ENCODE measurements at regions not wholly inside any gene's neighbourhood (a gene's known extent, or its start where the extent isn't known, plus 50 kb on each side); places are given as distances from the start of the nearest gene placed in this dataset.

- Mint-ChIP-seq H3K27me3 (no peaks in the 10 kb centered on the region), H3K4me1 (no peaks in the 10 kb centered on the region), H3K36me3 (no peaks in the 10 kb centered on the region), H3K27ac (no peak overlapping the region), H3K9me3 (peaks cover 5% of the 10 kb centered on the region), H3K4me3 (no peak overlapping the region)
- no peak for ATAC-seq
Observed at GRCh38 chr10:44245601-44245938, 139.3 kb downstream of the CXCL12 start.

- no peaks in the 10 kb centered on the region for H3K27me3 Mint-ChIP-seq
- H3K9me3 Mint-ChIP-seq: peaks cover 5% of the 10 kb centered on the region
- H3K27ac Mint-ChIP-seq: no peak overlapping the region
- H3K4me1 Mint-ChIP-seq: no peaks in the 10 kb centered on the region
- no peak overlapping the region for H3K4me3 Mint-ChIP-seq
- ATAC-seq: no peak
- H3K36me3 Mint-ChIP-seq: no peaks in the 10 kb centered on the region
Observed at GRCh38 chr10:44244745-44245600, 139.9 kb downstream of the CXCL12 start.

GRCh38 chr10:44243851-44244510, 140.9 kb downstream of the CXCL12 start:
- H3K9me3 Mint-ChIP-seq: peaks cover 5% of the 10 kb centered on the region
- H3K27me3 Mint-ChIP-seq: no peaks in the 10 kb centered on the region
- ATAC-seq: no peak
- no peaks in the 10 kb centered on the region for H3K4me1 Mint-ChIP-seq
- no peak overlapping the region for H3K27ac Mint-ChIP-seq
- H3K4me3 Mint-ChIP-seq: no peak overlapping the region
- no peaks in the 10 kb centered on the region for H3K36me3 Mint-ChIP-seq

- no peaks in the 10 kb centered on the region for H3K36me3 Mint-ChIP-seq
- H3K4me3 Mint-ChIP-seq: no peak overlapping the region
- H3K9me3 Mint-ChIP-seq: peaks cover 5% of the 10 kb centered on the region
- no peaks in the 10 kb centered on the region for H3K4me1 Mint-ChIP-seq
- no peaks in the 10 kb centered on the region for H3K27me3 Mint-ChIP-seq
- H3K27ac Mint-ChIP-seq: no peak overlapping the region
- ATAC-seq: no peak
Observed at GRCh38 chr10:44242826-44243225, 142.1 kb downstream of the CXCL12 start.

GRCh38 chr10:44242091-44242490, 142.8 kb downstream of the CXCL12 start:
- no peak overlapping the region for H3K27ac Mint-ChIP-seq
- ATAC-seq: no peak
- no peaks in the 10 kb centered on the region for H3K36me3 Mint-ChIP-seq
- no peak overlapping the region for H3K4me3 Mint-ChIP-seq
- no peaks in the 10 kb centered on the region for H3K27me3 Mint-ChIP-seq
- H3K9me3 Mint-ChIP-seq: peaks cover 8% of the 10 kb centered on the region
- no peaks in the 10 kb centered on the region for H3K4me1 Mint-ChIP-seq

GRCh38 chr10:44240584-44241205, 144.2 kb downstream of the CXCL12 start:
- Mint-ChIP-seq H3K36me3 (no peaks in the 10 kb centered on the region), H3K9me3 (peaks cover 8% of the 10 kb centered on the region), H3K4me1 (no peaks in the 10 kb centered on the region), H3K27me3 (no peaks in the 10 kb centered on the region), H3K27ac (no peak overlapping the region), H3K4me3 (no peak overlapping the region)
- no peak for ATAC-seq

- H3K9me3 Mint-ChIP-seq: peaks cover 8% of the 10 kb centered on the region
- H3K36me3 Mint-ChIP-seq: no peaks in the 10 kb centered on the region
- no peaks in the 10 kb centered on the region for H3K4me1 Mint-ChIP-seq
- no peaks in the 10 kb centered on the region for H3K27me3 Mint-ChIP-seq
- ATAC-seq: no peak
- H3K27ac Mint-ChIP-seq: no peak overlapping the region
- no peak overlapping the region for H3K4me3 Mint-ChIP-seq
Observed at GRCh38 chr10:44238212-44238611, 146.7 kb downstream of the CXCL12 start.

GRCh38 chr10:44237364-44238049, 147.4 kb downstream of the CXCL12 start:
- H3K27me3 Mint-ChIP-seq: no peaks in the 10 kb centered on the region
- ATAC-seq: no peak

GRCh38 chr10:44235363-44235762, 149.5 kb downstream of the CXCL12 start:
- H3K4me1 Mint-ChIP-seq: no peaks in the 10 kb centered on the region
- H3K36me3 Mint-ChIP-seq: no peaks in the 10 kb centered on the region
- ATAC-seq: no peak
- no peak overlapping the region for H3K4me3 Mint-ChIP-seq
- H3K9me3 Mint-ChIP-seq: peaks cover 10% of the 10 kb centered on the region
- no peaks in the 10 kb centered on the region for H3K27me3 Mint-ChIP-seq
- H3K27ac Mint-ChIP-seq: no peak overlapping the region

More at GRCh38 chr10:44237364-44238049, 147.4 kb downstream of the CXCL12 start:
- no peak overlapping the region for H3K4me3 Mint-ChIP-seq
- no peaks in the 10 kb centered on the region for H3K36me3 Mint-ChIP-seq
- peaks cover 3% of the 10 kb centered on the region for H3K9me3 Mint-ChIP-seq
- no peak overlapping the region for H3K27ac Mint-ChIP-seq
- H3K4me1 Mint-ChIP-seq: no peaks in the 10 kb centered on the region

- H3K4me3 Mint-ChIP-seq: no peak overlapping the region
- ATAC-seq: no peak
- peaks cover 10% of the 10 kb centered on the region for H3K9me3 Mint-ChIP-seq
- no peak overlapping the region for H3K27ac Mint-ChIP-seq
- H3K4me1 Mint-ChIP-seq: no peaks in the 10 kb centered on the region
- H3K36me3 Mint-ChIP-seq: no peaks in the 10 kb centered on the region
- no peaks in the 10 kb centered on the region for H3K27me3 Mint-ChIP-seq
Observed at GRCh38 chr10:44234483-44234875, 150.4 kb downstream of the CXCL12 start.

GRCh38 chr10:44233561-44234482, 151.1 kb downstream of the CXCL12 start:
- no peaks in the 10 kb centered on the region for H3K27me3 Mint-ChIP-seq
- ATAC-seq: no peak

GRCh38 chr10:44217274-44217820, 167.6 kb downstream of the CXCL12 start:
- Mint-ChIP-seq H3K9me3 (peaks cover 18% of the 10 kb centered on the region), H3K4me3 (no peak overlapping the region), H3K27ac (no peak overlapping the region), H3K36me3 (no peaks in the 10 kb centered on the region), H3K27me3 (no peaks in the 10 kb centered on the region), H3K4me1 (no peaks in the 10 kb centered on the region)
- no peak for ATAC-seq

More at GRCh38 chr10:44233561-44234482, 151.1 kb downstream of the CXCL12 start:
- Mint-ChIP-seq H3K9me3 (peaks cover 13% of the 10 kb centered on the region), H3K27ac (no peak overlapping the region), H3K36me3 (no peaks in the 10 kb centered on the region), H3K4me3 (no peak overlapping the region), H3K4me1 (no peaks in the 10 kb centered on the region)

- ATAC-seq: no peak
- Mint-ChIP-seq H3K36me3 (no peaks in the 10 kb centered on the region), H3K4me1 (no peaks in the 10 kb centered on the region), H3K9me3 (peaks cover 18% of the 10 kb centered on the region), H3K4me3 (no peak overlapping the region), H3K27me3 (no peaks in the 10 kb centered on the region), H3K27ac (no peak overlapping the region)
Observed at GRCh38 chr10:44216073-44216472, 168.8 kb downstream of the CXCL12 start.

GRCh38 chr10:44209811-44210210, 175.1 kb downstream of the CXCL12 start:
- no peaks in the 10 kb centered on the region for H3K4me1 Mint-ChIP-seq
- no peak for ATAC-seq

More at GRCh38 chr10:44209811-44210210, 175.1 kb downstream of the CXCL12 start:
- Mint-ChIP-seq H3K4me3 (no peak overlapping the region), H3K36me3 (no peaks in the 10 kb centered on the region), H3K27ac (no peak overlapping the region), H3K27me3 (no peaks in the 10 kb centered on the region), H3K9me3 (peaks cover 7% of the 10 kb centered on the region)
